Choroid plexus epithelial cell (primary cell): ENCODE measurements at regions not wholly inside any gene's neighbourhood (a gene's known extent, or its start where the extent isn't known, plus 50 kb on each side); places are given as distances from the start of the nearest gene placed in this dataset.

Source experiments
- DNase-seq: peaks from one replicate; pipeline ENCODE4 v3.0.0-alpha.2; 2010; ENCODE audit warnings: low read depth
- H3K4me3 ChIP-seq: 2 replicates; pipeline ENCODE4 v1.5.1; 2011; ENCODE audit warnings: low read depth, mild to moderate bottlenecking, control low read depth, low read length, moderate library complexity
- TF ChIP-seq, protein P1 (sequence below): conservative IDR thresholded peaks from 2 replicates; pipeline ENCODE4 v1.5.1; 2011; ENCODE audit warnings: low read depth, mild to moderate bottlenecking, control low read depth, inconsistent platforms, low read length, moderate library complexity

DNA sequence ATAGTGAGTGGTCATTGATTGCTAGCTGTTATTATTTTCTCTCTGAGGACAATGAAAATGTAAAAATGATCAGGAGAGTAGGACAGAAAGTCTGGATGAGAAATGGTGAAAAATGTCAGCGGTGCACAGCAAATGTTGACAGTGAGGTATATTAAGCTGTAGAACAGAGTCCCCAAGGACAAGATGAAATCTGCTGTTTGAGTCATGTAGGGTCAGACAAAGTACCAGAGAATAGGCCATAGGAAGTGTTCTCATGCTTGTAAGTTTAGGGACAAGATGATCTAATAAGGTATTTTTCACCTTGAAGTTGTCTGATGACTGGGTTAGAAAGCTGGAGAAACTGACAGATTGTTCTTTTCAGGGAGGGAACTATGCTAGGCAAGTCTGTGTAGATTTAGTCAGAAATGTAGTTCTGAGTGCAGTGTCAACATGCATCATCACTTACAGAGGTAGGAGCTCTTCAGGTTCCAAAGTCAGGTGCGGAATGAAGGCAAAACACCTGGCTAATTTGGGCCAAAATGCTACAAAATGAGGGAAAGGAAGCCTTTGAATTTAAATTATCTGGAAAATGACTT, 369.3 kb downstream of the DLEU7 start:
- no peak for DNase-seq
- H3K4me3 ChIP-seq, result no peak overlapping the region
- TF ChIP-seq, protein P1, sequence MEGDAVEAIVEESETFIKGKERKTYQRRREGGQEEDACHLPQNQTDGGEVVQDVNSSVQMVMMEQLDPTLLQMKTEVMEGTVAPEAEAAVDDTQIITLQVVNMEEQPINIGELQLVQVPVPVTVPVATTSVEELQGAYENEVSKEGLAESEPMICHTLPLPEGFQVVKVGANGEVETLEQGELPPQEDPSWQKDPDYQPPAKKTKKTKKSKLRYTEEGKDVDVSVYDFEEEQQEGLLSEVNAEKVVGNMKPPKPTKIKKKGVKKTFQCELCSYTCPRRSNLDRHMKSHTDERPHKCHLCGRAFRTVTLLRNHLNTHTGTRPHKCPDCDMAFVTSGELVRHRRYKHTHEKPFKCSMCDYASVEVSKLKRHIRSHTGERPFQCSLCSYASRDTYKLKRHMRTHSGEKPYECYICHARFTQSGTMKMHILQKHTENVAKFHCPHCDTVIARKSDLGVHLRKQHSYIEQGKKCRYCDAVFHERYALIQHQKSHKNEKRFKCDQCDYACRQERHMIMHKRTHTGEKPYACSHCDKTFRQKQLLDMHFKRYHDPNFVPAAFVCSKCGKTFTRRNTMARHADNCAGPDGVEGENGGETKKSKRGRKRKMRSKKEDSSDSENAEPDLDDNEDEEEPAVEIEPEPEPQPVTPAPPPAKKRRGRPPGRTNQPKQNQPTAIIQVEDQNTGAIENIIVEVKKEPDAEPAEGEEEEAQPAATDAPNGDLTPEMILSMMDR, result no peak

DNA sequence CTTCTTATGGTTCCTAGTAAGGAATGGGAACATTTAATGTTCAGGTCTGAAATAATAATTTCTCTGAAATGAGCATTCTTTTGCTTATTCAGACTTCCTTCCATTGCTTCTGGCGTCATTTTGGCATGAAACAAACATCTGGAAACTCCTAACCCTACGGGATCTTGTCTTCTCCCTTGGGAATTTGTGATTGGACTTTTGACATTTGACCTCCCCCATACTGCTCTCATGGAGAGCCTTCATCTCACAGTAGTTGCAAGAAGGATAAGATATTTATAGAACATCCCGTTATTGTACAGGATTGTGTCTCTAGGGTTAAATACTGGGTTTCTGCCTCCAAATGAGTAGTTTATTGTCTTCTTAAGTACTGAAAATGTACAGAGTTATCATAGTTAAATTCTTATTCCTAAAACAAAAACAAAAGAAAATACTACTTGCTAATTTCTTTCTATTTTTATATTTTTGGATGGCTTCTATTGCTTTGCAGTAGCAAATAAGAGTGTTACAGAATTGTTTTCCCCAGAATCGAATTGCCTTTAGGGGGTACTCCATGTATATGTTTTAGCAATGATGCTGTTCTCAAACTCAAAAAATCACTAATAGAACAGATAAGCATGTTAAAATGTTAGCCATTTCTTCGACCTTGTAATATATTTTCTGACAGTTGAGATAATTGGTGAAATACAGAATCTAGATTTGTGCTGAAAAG, 366.8 kb downstream of the DLEU7 start:
- no peak overlapping the region for H3K4me3 ChIP-seq
- DNase-seq, result no peak
- TF ChIP-seq, protein P1, result no peak

DNA sequence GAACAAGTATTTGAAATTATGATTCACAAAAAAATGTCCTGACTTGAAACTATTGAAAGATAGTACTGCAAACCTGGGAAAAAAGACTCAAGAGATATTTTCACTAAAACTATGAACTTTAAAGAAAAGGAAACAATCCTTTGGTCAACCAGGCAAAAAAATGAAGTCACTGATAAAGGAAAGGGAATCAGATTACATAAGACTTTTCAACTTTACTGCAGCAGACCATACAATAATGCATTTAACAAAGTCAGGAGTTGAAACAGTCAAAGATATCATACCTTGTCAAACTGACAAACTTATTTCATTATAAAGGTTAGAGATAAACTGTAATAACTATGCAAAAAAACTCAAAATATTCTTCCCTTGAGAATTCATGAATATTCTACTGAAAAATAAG, 361.6 kb downstream of the DLEU7 start:
- H3K4me3 ChIP-seq, result no peak overlapping the region
- DNase-seq, result no peak
- TF ChIP-seq, protein P1, result no peak

DNA sequence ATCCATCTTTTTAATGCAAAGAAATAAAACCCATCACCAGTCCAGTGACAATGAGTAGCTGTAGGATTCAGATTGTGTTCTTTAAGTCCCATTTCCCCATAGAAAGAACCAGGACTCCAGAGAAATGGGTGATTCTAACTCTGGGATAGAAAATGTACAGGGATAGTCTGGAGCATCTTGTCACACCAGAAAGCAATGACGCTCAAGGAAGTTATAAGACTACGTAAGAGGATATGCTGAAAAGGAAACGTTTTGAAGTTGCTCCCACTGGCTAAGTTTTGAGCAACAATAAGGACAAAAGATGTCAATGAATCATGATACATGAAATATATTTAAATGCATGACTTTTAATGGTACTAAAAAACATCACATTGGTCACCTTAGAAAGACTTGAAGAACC, 360.1 kb downstream of the DLEU7 start:
- H3K4me3 ChIP-seq, result no peak overlapping the region
- DNase-seq, result no peak
- TF ChIP-seq, protein P1, result no peak

DNA sequence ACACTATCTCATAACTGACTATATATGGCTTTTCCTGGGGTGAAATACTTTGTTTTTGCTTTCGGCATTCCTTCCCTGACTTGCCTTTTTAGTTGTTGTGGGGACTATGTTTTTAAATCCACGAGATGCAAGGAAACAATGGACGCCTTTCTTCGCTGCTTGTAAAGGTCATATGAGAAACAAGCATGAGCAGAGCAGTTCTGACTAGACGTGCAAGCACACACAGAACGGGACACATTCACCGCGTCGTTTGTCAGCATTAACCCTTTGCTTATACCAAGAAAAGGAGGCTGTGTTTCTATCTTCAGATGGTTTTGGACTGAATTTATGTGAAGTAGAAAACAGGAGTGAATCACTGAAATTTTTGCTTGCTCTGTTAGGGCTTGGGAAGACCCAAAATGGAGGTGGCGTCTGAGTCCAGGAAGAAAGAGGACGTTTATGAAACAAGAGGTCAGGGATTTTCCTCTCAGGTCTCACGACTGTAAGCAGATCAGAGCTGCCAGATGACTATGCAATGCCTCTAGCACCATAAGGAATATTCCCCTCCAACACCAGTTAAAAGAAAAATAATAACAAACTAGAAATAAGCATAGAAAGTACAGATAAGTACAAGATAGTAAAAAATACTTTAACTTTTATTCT, 358.9 kb downstream of the DLEU7 start:
- H3K4me3 ChIP-seq, result no peak overlapping the region
- TF ChIP-seq, protein P1, result no peak
- DNase-seq, result no peak

DNA sequence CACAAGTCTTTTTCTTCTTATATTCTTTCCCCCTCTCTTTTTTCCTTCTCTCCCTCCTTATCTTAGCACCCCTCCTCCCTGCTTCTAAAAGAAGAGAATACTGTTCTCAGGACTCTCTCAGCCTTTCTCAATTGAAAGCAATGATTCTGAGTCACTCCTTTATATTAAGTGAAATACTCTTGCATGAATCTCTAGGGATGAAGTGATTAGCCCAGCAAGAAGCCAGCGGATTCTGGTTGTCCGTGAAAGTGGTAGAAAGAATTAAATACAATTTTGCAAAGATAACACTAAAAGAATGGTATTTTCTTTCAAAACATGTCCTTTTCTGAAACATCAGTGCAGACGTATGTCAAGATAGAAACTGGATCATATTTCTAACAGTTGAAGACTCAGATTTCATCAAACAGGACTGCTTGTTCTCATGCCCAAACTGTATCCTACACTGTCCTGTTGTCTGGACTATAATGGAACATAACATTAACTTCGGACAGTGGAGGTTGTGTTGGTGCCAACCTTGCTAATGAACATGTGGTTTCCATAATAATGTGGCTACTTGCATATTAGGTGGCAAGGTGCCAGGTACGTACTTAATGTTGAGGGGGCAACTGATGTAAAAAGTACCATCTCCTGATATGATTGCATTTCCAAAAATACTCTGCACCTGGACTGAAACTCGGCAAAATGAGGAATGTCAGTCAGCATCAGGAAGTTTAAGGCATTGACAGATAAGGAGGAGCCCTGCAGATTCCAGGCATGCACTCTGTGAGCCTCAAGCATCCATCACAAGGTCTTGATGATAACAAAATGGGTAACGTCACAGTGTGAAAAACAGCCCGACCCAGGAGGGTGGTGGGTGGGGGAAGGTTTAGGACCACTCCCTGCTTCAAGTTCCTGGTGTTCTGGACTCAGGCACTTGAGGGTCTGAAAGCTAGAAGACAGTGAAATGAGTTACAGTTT, 357.2 kb downstream of the DLEU7 start:
- peak; percentile 79 for DNase-seq
- H3K4me3 ChIP-seq, result no peak overlapping the region
- TF ChIP-seq, protein P1, result no peak
